Fibroblast of pulmonary artery (primary cell): ENCODE measurements at regions not wholly inside any gene's neighbourhood (a gene's known extent, or its start where the extent isn't known, plus 50 kb on each side); places are given as distances from the start of the nearest gene placed in this dataset.
A peak's percentile ranks its signal among the peaks of the same experiment; 100 is the strongest.

Experiments
- DNase-seq: peaks from one replicate; pipeline ENCODE4 v3.0.0-alpha.2; 2010; ENCODE audit warnings: low read depth
- H3K4me3 ChIP-seq: replicated peaks from 2 replicates; pipeline ENCODE4 v1.5.1; 2011; ENCODE audit warnings: low read depth, mild to moderate bottlenecking, control low read depth, low read length, moderate library complexity
- TF ChIP-seq, protein P1 (sequence below): IDR thresholded peaks from 2 replicates; pipeline ENCODE4 v1.5.1; 2011; ENCODE audit warnings: mild to moderate bottlenecking, control low read depth, low read length, inconsistent platforms; ENCODE audit errors: missing control alignments

DNA sequence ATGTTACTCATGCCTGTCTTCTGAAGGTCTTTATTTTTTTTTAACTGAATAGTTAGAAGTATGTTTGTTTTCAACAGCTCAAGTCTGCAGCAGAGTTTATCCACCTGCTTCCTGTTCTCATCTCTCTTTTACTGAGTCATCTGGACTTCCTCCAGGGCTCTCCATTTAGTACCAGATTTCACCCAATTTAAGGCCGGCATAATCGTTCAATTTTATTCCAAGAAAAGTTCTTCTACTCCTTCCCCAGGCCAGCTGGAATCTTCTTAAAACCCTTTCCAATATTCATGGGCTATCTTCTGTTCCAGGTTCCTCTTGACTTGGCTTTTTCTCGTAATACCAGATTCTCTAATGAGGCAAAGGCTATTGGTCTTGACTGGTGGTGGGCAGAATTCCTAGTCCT lies 79.0 kb upstream of the LAMA2 start:
- TF ChIP-seq, protein P1, sequence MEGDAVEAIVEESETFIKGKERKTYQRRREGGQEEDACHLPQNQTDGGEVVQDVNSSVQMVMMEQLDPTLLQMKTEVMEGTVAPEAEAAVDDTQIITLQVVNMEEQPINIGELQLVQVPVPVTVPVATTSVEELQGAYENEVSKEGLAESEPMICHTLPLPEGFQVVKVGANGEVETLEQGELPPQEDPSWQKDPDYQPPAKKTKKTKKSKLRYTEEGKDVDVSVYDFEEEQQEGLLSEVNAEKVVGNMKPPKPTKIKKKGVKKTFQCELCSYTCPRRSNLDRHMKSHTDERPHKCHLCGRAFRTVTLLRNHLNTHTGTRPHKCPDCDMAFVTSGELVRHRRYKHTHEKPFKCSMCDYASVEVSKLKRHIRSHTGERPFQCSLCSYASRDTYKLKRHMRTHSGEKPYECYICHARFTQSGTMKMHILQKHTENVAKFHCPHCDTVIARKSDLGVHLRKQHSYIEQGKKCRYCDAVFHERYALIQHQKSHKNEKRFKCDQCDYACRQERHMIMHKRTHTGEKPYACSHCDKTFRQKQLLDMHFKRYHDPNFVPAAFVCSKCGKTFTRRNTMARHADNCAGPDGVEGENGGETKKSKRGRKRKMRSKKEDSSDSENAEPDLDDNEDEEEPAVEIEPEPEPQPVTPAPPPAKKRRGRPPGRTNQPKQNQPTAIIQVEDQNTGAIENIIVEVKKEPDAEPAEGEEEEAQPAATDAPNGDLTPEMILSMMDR = no peak
- no peak overlapping the region for H3K4me3 ChIP-seq
- DNase-seq = peak; percentile 84

- no peak overlapping the region for H3K4me3 ChIP-seq
- DNase-seq = no peak
- TF ChIP-seq, protein P1 = no peak
Measured at GRCh38 chr6:128801621-128802020, 81.3 kb upstream of the LAMA2 start.

GRCh38 chr6:128784266-128784665 lies 98.7 kb upstream of the LAMA2 start:
- TF ChIP-seq, protein P1 = no peak
- DNase-seq = no peak
- no peak overlapping the region for H3K4me3 ChIP-seq

DNA sequence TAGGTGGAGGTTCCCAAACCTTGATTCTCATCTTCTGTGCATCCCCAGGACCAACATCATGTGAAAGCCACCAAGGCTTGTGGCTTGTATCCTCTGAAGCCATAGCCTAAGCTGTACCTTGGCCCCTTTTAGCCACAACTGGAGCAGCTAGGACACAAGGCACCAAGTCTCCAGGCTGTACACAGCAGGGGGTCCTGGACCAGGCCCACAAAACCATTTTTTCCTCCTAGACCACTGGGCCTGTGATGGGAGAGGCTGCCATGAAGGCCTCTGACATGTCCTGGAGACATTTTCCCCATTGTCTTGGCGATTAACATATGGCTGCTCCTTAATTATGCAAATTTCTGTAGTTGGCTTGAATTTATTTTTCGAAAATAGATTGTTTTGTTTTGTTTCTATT lies 114.8 kb upstream of the LAMA2 start:
- no peak for DNase-seq
- no peak overlapping the region for H3K4me3 ChIP-seq
- TF ChIP-seq, protein P1 = no peak

- DNase-seq = no peak
- no peak overlapping the region for H3K4me3 ChIP-seq
- TF ChIP-seq, protein P1 = no peak
Measured at GRCh38 chr6:128767705-128768104, 115.2 kb upstream of the LAMA2 start.

DNA sequence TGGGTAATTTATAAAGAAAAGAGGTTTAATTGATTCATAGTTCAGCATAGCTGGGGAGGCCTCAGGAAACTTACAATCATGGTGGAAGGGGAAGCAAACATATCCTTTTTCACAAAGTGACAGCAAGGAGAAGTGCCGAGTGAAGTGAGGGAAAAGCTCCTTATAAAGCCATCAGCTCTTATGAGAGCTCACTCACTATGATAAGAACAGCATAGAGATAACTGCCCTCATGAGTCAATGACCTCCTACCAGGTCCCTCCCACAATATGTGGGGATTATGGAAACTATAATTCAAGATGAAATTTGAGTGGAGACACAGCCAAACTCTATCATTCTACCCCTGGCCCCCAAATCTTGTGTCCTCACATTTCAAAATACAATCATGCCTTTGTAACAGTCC lies 115.8 kb upstream of the LAMA2 start:
- no peak for DNase-seq
- TF ChIP-seq, protein P1 = no peak
- no peak overlapping the region for H3K4me3 ChIP-seq

- TF ChIP-seq, protein P1 = no peak
- DNase-seq = no peak
Measured at GRCh38 chr6:128763599-128764300, 119.2 kb upstream of the LAMA2 start.

More at GRCh38 chr6:128763599-128764300, 119.2 kb upstream of the LAMA2 start:
- H3K4me3 ChIP-seq = no peak overlapping the region
